RWPE1 (cell line): ENCODE measurements at regions not wholly inside any gene's neighbourhood (a gene's known extent, or its start where the extent isn't known, plus 50 kb on each side); places are given as distances from the start of the nearest gene placed in this dataset.

Experiments
- CTCF ChIA-PET: fragments of 350-600 bp; sonication (Branson Sonifier 250); formaldehyde crosslinking; extraction: SDS; loops from one replicate; lab custom pipeline; 2021; lab: Yijun Ruan, JAX
- POLR2A ChIA-PET: fragments of 400-600 bp; formaldehyde crosslinking; extraction: SDS; loops from one replicate; lab custom pipeline; 2020; ENCODE audit warnings: antibody characterized with exemption; ENCODE audit not compliant: low non-redundant PET; lab: Yijun Ruan, JAX
- DNase-seq: peaks from one replicate; pipeline ENCODE4 v3.0.0; 2012; ENCODE audit warnings: low spot score
- H3K27ac ChIP-seq: fragments of 450-650 bp; 2 replicates; pipeline ENCODE4 v1.5.1; 2017
- TF ChIP-seq, protein P1 (sequence below): fragments of 450-650 bp; conservative IDR thresholded peaks from 2 replicates; pipeline ENCODE4 v1.5.1; 2017; ENCODE audit warnings: low read depth, mild to moderate bottlenecking

DNA sequence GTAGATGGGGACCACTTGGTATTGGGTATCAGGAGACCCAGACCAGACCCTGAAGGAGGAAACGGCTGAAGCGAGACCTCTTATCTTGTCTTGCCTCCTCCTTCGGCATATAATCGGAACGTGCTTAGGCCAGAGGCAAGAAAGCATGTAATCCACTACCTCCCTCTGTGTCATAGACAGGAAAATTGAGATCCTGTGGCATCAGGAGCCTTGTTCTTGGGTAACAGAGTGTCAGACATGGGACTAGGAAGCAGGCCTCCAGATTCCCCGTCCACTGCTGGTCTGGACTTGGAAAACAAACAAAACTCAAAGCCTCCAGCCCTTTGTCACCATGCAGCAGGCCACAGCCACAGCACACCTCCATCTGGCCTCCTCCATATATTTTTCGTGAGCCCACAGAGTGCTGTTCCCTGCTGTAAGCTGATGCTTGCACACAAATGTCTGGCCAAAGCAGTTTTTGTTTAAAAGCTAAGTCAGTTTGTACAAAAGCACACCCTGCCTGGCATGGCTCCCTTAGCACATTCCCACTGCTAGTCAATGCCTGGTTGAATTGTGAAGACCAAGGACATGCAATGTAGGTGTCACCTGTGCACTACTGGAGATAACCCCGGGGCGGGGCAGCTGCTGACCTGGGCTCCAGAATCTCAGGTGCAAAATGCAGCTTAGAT lies 510.9 kb downstream of the RPS24 start:
- H3K27ac ChIP-seq, result no peak overlapping the region
- ChIA-PET POLR2A (no interaction called here), CTCF (interaction anchor here (0.6 kb wide), 1 partner anchor 244 kb away, joined by 3 read pairs; no protein-coding TSS in a partner anchor)
- TF ChIP-seq, protein P1, sequence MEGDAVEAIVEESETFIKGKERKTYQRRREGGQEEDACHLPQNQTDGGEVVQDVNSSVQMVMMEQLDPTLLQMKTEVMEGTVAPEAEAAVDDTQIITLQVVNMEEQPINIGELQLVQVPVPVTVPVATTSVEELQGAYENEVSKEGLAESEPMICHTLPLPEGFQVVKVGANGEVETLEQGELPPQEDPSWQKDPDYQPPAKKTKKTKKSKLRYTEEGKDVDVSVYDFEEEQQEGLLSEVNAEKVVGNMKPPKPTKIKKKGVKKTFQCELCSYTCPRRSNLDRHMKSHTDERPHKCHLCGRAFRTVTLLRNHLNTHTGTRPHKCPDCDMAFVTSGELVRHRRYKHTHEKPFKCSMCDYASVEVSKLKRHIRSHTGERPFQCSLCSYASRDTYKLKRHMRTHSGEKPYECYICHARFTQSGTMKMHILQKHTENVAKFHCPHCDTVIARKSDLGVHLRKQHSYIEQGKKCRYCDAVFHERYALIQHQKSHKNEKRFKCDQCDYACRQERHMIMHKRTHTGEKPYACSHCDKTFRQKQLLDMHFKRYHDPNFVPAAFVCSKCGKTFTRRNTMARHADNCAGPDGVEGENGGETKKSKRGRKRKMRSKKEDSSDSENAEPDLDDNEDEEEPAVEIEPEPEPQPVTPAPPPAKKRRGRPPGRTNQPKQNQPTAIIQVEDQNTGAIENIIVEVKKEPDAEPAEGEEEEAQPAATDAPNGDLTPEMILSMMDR, result no peak
- DNase-seq, result no peak

DNA sequence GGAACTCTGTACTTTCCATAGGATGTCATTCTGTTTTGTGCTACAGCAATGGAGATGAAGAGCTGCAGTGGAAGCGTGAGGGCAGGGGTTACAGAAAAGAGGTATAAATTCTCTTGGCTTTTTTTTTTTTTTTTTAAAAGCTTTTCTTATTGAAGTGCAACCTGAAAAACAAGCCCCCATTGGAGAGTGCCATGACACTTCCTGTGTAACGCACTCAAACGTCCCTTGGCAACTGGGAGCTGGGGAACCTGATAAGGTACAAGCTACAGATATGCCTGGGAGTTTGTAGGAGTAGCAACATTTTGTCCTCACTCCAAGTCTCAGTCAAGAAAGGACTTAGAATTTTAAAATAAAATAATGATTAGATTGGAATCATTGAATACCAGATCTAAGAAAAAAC lies 512.1 kb downstream of the RPS24 start:
- H3K27ac ChIP-seq, result no peak overlapping the region
- ChIA-PET POLR2A (no interaction called here), CTCF (interaction anchor here (1.1 kb wide), 1 partner anchor 18 kb away, joined by 3 read pairs; no protein-coding TSS in a partner anchor)
- TF ChIP-seq, protein P1, result no peak
- no peak for DNase-seq

DNA sequence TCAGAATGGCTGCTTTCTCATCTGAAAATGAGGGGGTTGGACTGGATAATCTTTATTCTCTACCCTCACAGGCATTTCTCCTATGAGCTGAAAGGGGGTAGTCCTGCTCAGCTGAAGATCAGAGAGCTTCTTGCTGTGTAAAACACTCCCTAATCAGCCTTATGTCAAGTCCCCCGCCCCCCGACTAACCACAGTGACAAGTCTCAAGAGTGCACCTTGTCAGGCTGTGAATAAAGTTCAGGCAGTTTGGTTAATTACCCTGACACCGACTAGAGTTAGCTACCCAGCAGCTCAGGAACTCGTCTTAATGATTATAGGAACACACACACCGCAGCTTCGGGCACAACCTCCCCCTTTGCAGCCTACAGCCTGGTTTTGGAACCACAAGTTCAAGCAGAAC lies 513.7 kb downstream of the RPS24 start:
- TF ChIP-seq, protein P1, result no peak
- POLR2A ChIA-PET, result no interaction called here
- CTCF ChIA-PET, result interaction anchor here (0.6 to 1.0 kb wide), 2 partner anchors 111 to 737 kb away, joined by 4 read pairs; no protein-coding TSS in a partner anchor
- no peak overlapping the region for H3K27ac ChIP-seq
- no peak for DNase-seq

DNA sequence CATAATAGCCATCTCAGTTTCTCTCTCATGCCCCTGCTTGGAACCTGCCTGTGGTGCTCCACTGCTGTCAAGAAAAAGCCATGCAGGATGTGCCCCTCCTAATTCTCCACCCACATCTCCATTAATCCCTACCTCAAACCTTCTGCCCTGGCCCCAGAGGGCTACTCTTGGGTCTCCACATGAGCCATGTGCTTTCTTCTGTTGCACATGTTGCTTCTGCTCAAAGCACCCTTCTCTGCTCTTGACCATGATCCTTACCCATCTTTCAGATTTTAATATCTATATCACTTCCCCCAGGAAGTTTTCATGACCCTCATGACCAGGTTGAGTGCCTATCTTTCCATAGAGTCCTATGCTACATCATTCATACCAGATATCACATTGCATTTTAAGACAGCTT lies 514.2 kb downstream of the RPS24 start:
- ChIA-PET CTCF (interaction anchor here (1.0 kb wide), 1 partner anchor 110 kb away, joined by 4 read pairs; no protein-coding TSS in a partner anchor), POLR2A (no interaction called here)
- TF ChIP-seq, protein P1, result no peak
- no peak for DNase-seq
- H3K27ac ChIP-seq, result no peak overlapping the region

DNA sequence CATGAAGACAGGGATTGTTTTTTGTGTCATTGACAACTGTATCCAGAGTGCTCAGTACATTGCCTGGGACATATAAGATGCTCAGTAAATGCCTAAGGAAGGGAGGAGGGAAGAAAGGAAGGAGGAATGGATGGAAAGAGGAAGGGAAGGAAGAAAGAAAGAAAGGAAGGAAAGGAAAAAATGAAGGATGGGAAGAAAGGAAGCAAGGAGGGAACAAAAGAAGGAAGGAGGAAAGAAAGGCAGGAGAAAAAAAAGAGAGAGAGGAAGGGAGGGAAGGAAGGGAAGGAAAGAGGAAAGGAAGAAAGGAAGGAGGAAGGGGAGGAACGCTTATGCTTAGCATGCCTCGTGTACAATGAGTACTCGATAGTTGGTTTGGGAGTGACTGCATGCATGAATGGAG lies 514.7 kb downstream of the RPS24 start:
- ChIA-PET POLR2A (no interaction called here), CTCF (no interaction called here)
- TF ChIP-seq, protein P1, result no peak
- no peak for DNase-seq
- H3K27ac ChIP-seq, result no peak overlapping the region

DNA sequence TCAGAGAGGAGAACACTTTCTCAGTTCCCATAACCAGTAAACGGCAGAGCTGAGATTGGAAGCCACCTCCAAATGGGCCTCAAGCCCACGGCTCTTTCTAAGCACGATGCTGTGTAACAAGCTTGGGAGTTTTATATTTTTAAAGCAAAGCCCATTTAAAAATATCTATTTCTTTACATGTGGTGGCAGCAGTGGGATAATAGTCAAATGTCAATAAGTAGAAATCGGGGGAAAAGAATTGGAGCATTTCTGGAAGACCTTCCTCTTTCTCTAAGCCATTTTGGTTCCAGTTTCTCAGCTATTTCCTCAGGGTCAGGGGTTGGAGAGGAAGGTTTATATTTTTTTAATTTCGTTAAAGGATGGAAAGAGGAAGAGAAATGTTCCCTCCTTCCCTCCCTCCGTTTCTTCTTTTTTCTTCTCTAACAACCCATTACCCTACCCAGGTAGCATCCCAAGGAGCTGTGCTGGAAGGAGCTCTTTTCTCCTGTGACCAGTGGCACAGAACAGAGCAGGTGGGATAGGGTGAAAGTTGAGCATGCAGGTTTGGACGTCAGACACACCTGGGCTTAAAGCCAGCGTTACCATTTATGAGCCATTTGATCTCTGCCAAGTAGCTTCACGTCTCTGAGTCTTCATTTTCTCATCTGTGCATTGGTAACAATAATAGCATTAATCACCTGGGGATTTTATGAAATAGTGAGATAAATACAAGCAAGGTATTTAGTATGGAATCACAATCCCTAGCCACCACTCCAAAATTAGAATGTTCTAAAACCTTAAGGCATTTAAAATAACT lies 515.7 kb downstream of the RPS24 start:
- TF ChIP-seq, protein P1, result no peak
- DNase-seq, result no peak
- CTCF ChIA-PET, result interaction anchor here (1.1 kb wide), 1 partner anchor 68 kb away, joined by 5 read pairs; no protein-coding TSS in a partner anchor
- POLR2A ChIA-PET, result no interaction called here
- no peak overlapping the region for H3K27ac ChIP-seq
